ENCODE measurements at regions not wholly inside any gene's neighbourhood (a gene's known extent, or its start where the extent isn't known, plus 50 kb on each side); places are given as distances from the start of the nearest gene placed in this dataset.

DNA sequence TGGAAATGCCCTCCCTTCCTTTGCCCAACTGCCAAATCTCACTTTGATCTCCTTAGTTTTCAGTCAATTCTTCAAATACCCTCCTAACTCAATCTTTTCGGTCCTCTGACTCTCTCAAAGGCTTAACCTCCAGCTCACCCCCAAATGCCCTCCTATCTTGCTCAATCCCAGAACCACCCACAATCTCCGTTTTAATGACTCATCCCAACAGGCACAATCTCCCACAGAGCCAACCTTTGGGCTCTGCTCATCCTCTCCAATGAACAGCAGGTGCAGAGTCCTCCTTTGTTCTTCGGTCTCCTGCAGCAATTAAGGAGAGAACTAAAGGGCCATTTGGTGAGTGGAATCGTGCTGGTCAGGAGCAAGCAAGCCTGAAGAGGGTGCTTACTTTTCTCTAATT is 366.1 kb upstream of the CRIM1 start:
- no peaks in the 10 kb centered on the region for H3K36me3 ChIP-seq (ENCODE audit: control insufficient read depth in 4 of 4, insufficient read depth in 3 of 4, low read depth in 1 of 4, low read length in 3 of 4)
- TF ChIP-seq YY1 (IDR thresholded peaks at IDR 0.05) (no peak), EGR1 (IDR thresholded peaks at IDR 0.05; ENCODE audit: low read depth in 2 of 2) (no peak), FOXA2 (IDR thresholded peaks at IDR 0.05) (no peak), JUND (IDR thresholded peaks at IDR 0.05) (no peak), FOXA1 (IDR thresholded peaks at IDR 0.05) (no peak), HNF4A (conservative IDR thresholded peaks at IDR 0.05) (no peak), TAF1 (conservative IDR thresholded peaks at IDR 0.05) (no peak), ATF3 (IDR thresholded peaks at IDR 0.05) (no peak), HNF4G (IDR thresholded peaks at IDR 0.05) (no peak)
- TF ChIP-seq, protein P1, sequence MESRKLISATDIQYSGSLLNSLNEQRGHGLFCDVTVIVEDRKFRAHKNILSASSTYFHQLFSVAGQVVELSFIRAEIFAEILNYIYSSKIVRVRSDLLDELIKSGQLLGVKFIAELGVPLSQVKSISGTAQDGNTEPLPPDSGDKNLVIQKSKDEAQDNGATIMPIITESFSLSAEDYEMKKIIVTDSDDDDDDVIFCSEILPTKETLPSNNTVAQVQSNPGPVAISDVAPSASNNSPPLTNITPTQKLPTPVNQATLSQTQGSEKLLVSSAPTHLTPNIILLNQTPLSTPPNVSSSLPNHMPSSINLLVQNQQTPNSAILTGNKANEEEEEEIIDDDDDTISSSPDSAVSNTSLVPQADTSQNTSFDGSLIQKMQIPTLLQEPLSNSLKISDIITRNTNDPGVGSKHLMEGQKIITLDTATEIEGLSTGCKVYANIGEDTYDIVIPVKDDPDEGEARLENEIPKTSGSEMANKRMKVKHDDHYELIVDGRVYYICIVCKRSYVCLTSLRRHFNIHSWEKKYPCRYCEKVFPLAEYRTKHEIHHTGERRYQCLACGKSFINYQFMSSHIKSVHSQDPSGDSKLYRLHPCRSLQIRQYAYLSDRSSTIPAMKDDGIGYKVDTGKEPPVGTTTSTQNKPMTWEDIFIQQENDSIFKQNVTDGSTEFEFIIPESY (IDR thresholded peaks at IDR 0.05) = no peak
- H3K9me3 ChIP-seq (ENCODE audit: control insufficient read depth in 4 of 4, low read length in 3 of 4) = peaks cover 0 to 3% (median 0%) of the 10 kb centered on the region in 4 donors
- no peaks in the 10 kb centered on the region for H3K27me3 ChIP-seq (ENCODE audit: control insufficient read depth in 4 of 4, insufficient read depth in 4 of 4, low read length in 3 of 4)
- no peak overlapping the region for H3K4me3 ChIP-seq (ENCODE audit: low read depth in 1 of 3, low read length in 3 of 3)
- H3K4me1 ChIP-seq (ENCODE audit: control insufficient read depth in 4 of 4, insufficient read depth in 4 of 4, low read length in 3 of 4) = no peaks in the 10 kb centered on the region
- H3K9ac ChIP-seq (ENCODE audit: low read depth in 1 of 2, low read length in 2 of 2) = no peak overlapping the region
- 49% methylated on average over 4 of the region's 4 CpGs for WGBS
- H3K27ac ChIP-seq (ENCODE audit: low read depth in 1 of 2, low read length in 2 of 2) = no peak overlapping the region
- DNase-seq (ENCODE audit: low spot score) = no peak

DNA sequence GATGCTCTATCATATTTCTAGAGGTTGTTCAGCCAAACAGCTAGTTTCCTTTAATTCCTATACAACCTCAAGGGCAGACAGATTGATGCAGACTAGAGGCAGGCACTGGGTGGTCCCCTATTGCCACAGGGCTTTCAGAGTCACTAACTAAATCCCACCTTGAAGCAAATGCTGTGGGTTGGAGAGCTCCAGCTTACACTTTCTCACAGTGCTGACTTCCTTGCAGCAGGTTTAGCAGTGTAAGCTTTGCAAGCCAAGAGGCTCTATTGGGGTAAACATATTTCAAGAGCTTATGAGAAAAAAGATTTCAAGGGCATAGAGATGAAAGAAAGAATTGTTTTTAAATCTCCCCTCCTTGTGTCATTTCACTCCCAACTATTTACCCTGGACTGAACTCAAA is 366.5 kb upstream of the CRIM1 start:
- Histone ChIP-seq H3K36me3 (ENCODE audit: control insufficient read depth in 4 of 4, insufficient read depth in 3 of 4, low read depth in 1 of 4, low read length in 3 of 4) (no peaks in the 10 kb centered on the region), H3K9ac (ENCODE audit: low read depth in 1 of 2, low read length in 2 of 2) (no peak overlapping the region), H3K27me3 (ENCODE audit: control insufficient read depth in 4 of 4, insufficient read depth in 4 of 4, low read length in 3 of 4) (no peaks in the 10 kb centered on the region), H3K4me3 (ENCODE audit: low read depth in 1 of 3, low read length in 3 of 3) (no peak overlapping the region), H3K4me1 (ENCODE audit: control insufficient read depth in 4 of 4, insufficient read depth in 4 of 4, low read length in 3 of 4) (no peaks in the 10 kb centered on the region), H3K9me3 (ENCODE audit: control insufficient read depth in 4 of 4, low read length in 3 of 4) (peaks cover 0 to 3% (median 0%) of the 10 kb centered on the region in 4 donors), H3K27ac (ENCODE audit: low read depth in 1 of 2, low read length in 2 of 2) (no peak overlapping the region)
- TF ChIP-seq EGR1 (IDR thresholded peaks at IDR 0.05; ENCODE audit: low read depth in 2 of 2) = no peak
- TF ChIP-seq FOXA2 (IDR thresholded peaks at IDR 0.05) = no peak
- no peak for TF ChIP-seq ATF3 (IDR thresholded peaks at IDR 0.05)
- no peak for TF ChIP-seq HNF4G (IDR thresholded peaks at IDR 0.05)
- DNase-seq (ENCODE audit: low spot score) = no peak

DNA sequence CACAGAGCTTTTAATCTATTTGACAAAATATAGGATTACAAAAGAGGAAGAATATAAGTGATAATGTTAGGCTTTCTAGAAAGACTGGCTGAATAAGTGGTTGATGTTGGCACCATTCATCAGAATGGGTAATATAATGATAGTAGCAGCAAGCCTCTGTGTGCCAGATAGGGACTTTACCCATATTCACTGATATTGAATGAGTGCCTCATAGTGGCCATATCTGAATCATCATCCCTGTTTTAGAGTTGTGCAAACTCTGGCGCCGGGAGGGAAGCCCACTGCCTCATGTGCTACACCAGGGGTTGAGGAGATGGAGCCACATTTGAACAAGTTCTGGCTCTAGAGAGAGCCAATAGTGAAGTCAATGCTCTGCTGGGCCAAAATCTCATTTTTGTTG is 368.7 kb upstream of the CRIM1 start:
- no peak for TF ChIP-seq EGR1 (IDR thresholded peaks at IDR 0.05; ENCODE audit: low read depth in 2 of 2)
- TF ChIP-seq FOXA1 (IDR thresholded peaks at IDR 0.05) = no peak
- no peak for TF ChIP-seq JUND (IDR thresholded peaks at IDR 0.05)
- no peak for TF ChIP-seq GABPA (IDR thresholded peaks at IDR 0.05 in 1 of 2, conservative IDR thresholded peaks at IDR 0.05 in 1 of 2)
- TF ChIP-seq ATF3 (IDR thresholded peaks at IDR 0.05) = no peak
- TF ChIP-seq TAF1 (conservative IDR thresholded peaks at IDR 0.05) = no peak
- no peak for DNase-seq (ENCODE audit: low spot score)
- H3K27ac ChIP-seq (ENCODE audit: low read depth in 1 of 2, low read length in 2 of 2) = no peak overlapping the region
- no peaks in the 10 kb centered on the region for H3K36me3 ChIP-seq (ENCODE audit: control insufficient read depth in 4 of 4, insufficient read depth in 3 of 4, low read depth in 1 of 4, low read length in 3 of 4)
- no peaks in the 10 kb centered on the region for H3K4me1 ChIP-seq (ENCODE audit: control insufficient read depth in 4 of 4, insufficient read depth in 4 of 4, low read length in 3 of 4)
- H3K9ac ChIP-seq (ENCODE audit: low read depth in 1 of 2, low read length in 2 of 2) = no peak overlapping the region
- peaks cover 0 to 5% (median 0%) of the 10 kb centered on the region in 4 donors for H3K27me3 ChIP-seq (ENCODE audit: control insufficient read depth in 4 of 4, insufficient read depth in 4 of 4, low read length in 3 of 4)
- peaks cover 0 to 3% (median 0%) of the 10 kb centered on the region in 4 donors for H3K9me3 ChIP-seq (ENCODE audit: control insufficient read depth in 4 of 4, low read length in 3 of 4)
- 88% methylated on average over 2 of the region's 2 CpGs for WGBS
- no peak overlapping the region for H3K4me3 ChIP-seq (ENCODE audit: low read depth in 1 of 3, low read length in 3 of 3)
